Activated naive CD8-positive, alpha-beta T cell treated with anti-CD3 and anti-CD28 coated beads, Interleukin-2, amount 50 U/mL, for 16 hours (primary cell): ENCODE measurements at regions not wholly inside any gene's neighbourhood (a gene's known extent, or its start where the extent isn't known, plus 50 kb on each side); places are given as distances from the start of the nearest gene placed in this dataset.
"Not testable (repeated sequence)": the region's sequence is repeated elsewhere in the genome, so short reads cannot be mapped to it uniquely, and the experiment has no call there.

Experiments
- DNase-seq: peaks from one replicate; pipeline ENCODE4 v3.0.0-alpha.2; 2020; ENCODE audit warnings: low read depth, low spot score

DNA sequence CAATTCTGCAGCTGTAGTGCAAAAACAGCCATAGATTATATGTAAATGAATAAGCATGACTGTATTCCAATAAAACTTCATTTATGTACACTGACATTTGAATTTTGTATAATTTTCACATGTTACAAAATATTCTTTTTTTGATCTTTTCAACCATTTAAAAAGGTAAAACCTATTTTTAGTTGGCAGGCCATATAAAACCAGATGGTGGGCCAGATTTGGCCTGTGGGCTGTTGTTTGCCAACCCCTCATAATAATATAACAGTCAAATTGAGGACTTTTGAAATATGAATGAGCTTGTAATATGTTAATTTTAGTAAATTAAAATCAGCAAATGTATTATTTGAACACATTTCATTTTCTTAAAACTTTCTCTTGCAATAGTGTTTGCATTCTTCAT is 913.4 kb downstream of the TLE1 start:
- DNase-seq = no peak

DNA sequence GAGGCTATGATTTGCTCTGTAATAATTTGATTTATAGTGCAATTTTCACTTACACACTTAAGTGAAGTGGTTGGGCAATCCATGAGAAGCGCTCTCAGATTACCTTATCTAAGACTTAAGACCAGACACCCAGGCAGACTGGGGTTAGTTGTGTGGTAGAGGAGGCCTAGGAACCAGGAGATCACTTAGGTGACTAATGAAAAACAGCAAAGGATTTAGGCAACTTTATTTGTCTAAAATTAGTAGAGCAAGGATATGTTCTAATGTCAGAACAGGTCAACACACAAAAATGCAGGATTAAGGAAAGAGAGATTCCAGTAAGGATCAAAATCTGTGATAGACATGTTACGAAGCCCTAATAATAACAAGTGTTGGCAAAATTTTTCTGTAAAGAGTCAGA is 913.8 kb downstream of the TLE1 start:
- DNase-seq = no peak

DNA sequence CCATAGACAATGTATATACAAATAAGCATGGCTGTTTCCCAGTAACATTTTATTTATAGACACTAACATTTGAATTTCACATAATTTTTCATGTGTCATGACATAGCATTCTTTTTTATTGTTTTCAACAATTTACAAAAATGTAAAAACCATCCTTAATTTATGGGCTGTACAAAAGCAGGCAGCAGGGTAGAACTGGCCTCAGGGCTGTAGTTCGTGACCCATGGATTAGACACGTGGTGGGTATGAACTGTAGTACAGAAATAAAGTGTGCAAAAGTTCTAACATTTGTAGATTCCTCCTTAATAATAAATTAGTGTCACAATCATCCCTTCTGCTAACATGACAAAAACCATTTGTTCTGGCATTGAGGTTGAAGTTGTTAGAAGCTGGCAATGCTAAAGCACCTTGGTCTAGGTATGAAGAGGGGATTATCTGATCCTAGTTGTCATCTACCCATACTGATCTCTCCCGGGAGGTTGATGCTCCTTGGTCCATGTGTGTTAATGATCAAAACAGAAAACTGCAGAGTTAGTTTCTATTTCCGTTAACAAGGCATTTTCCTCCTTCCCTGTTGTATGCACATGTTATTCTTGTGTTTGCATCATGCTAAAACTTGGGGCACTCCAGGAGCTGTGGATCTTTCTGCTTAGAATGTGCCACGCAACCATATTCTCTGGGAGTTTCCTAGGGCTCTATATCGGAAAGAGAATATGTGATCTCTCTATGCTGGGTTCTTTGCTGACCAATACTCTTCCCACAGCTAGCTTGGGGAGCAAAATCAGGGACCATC is 917.6 kb downstream of the TLE1 start:
- no peak for DNase-seq

DNA sequence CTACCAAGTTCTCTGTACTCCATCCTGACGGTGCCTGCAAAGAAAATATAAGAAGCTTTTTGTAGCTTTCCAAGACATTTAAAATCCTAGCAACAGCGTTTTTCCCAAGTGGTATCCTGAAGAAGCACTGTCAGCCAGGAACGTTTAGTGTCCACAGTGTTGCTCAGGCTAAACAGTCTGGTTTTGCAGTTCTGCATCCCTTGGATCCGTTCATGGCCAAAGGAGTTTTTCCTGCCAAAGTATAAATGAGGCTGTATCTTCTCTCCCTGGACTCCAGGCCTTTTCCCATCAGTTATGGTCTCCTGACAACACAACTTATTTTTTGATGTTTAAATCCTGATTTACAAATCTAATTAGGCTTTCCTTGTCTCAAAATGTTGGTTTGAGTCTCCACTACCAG is 925.8 kb downstream of the TLE1 start:
- no peak for DNase-seq

DNA sequence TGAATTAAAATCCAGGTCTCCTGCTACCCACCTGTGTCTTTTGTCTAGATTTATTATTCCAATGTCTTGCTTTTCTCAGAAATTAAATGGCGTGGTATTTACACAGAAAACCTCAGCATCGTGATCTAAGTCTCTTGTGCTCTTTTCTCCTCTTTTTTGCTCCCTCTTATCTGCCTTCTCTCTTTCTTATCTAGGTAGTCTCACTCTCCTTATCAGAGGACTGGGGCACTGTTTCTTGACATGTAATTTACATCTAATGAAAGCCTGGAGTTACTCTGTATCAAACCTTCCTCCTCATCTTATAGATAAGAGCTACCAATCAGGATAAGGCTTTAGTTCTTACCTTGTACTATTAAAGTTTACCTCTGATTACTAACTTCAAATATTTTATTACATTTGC is 933.8 kb downstream of the TLE1 start:
- DNase-seq = no peak

DNA sequence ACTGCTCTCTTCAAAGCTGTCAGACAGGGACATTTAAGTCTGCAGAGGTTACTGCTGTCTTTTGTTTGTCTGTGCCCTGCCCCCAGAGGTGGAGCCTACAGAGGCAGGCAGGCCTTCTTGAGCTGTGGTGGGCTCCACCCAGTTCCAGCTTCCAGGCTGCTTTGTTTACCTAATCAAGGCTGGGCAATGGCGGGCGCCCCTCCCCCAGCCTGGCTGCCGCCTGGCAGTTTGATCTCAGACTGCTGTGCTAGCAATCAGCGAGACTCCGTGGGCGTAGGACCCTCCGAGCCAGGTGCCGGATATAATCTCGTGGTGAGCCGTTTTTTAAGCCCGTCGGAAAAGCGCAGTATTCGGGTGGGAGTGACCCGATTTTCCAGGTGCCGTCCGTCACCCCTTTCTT is 942.3 kb downstream of the TLE1 start:
- not testable (repeated sequence) for DNase-seq

DNA sequence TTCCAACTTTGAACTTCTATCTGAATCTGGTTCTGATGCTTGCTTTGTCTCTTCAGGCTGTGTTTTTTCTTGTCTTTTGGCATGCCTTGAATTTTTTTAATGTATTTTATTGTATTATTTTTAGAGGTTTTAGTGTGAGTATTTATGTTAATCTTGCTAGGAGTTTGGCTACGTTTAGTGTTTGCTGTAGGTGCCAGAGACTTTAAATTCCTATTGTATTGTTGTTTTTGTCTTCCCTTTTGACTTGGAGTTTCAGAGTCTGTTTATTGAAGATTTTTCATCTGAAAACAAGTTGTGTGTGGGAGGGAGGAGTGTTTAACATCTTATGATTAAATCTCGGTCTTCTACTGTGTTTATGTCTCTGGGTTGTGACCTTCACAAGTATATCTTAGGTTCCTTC is 956.8 kb downstream of the TLE1 start:
- DNase-seq = no peak

DNA sequence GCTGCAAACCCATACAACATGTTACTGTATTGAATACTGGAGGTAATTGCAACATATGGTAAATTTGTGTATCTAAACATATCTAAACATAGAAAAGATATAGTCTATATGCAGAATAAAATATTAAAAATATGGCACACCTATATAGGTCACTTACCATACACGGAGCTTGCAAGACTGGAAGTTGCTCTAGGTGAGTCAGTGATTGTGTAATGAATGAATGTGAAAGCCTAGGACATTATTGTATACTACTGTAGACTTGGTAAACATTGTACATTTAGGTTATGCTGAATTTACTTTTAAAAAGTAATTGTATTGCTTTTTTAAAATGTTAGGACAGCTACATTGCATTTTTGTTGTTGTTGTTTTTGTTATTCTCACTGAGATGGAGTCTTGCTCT is 968.8 kb downstream of the TLE1 start:
- no peak for DNase-seq

DNA sequence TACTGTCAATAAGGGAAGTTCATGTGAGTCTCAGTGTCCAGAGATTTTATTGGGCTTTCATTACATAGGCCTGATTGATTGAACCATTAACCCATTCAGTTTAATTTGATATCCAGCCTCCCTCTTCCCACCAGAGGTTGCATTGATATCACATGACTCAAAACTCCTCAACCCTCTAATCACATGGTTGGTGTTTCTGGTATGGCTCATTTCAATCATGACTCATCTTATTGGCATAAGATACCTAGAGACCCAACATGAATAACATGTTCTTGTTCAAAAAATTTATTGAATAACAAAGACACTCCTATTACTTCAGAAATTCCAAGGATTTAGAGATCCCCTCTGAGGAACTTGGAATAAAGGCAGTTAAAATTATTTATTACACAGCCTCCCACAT is 982.2 kb downstream of the TLE1 start:
- no peak for DNase-seq

DNA sequence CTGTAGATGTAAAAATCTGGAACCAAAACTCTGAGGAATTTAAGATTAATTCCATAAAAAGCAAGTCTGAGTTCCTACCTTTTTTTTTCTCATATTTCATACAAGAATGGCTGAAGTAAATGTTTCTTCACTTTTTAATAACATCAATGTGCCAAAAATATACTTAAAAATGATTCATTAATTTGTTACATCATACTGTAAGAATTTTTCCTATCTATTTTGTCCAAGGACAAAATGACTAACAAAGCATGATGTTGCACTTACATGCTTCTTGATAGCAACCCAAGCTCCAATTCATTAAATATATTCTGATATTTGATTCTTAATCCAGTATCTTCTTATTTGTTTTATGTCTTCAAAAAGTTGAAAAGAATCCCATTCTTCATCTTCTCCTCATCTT is 988.3 kb downstream of the TLE1 start:
- DNase-seq = no peak

DNA sequence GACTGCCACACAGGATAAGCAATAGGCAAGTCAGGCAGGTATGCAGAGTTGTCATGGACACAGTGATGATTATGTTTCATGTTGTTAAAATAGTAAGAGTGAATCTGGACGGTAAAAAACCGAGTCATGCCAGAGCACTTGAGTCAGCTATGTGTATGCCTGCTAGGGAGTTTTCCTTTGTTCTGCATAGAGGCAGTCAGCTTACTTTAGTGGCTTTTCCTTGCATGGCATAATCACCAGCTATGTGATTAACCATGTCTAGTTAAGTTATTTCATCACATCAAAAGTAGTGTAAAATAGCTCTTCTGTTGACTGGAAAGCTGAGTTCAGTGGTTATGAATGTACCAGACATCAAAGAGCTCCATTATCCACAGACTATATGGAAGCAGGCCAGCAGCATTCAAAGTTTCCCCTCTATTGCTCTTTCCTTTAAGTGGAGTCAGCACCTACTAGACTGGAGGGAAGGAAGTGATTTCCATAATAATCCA is 989.8 kb downstream of the TLE1 start:
- no peak for DNase-seq

DNA sequence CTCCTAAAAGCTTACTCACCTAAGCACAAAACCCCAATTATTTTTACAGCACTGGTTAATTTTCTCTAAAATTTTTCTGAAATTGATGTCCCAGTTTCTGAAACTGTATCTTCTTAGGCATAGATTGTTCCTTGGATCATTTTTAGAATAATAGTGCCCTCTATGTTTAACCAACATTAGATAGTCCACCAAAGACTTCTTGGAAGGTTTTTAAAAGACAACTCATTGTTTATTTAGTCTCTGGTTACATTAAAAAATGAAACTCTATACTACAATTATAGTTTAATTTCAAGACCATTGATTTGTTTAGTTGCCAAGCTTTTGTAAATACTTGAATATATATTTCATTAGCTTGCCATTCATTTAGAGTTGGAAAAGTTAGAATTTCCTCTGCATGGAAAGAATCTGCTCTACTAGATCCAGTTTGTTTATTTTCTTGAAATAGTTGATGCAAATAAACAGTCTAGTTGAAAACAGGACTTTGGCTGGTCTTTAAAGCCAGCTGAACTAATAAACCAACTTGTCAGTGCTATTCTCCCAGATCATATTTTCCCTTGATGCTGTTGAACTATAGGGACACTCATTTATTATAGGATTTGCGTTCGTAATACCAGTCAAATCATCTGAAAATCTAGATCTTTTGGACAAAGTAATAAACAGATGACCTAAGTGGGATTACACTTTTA is 990.5 kb downstream of the TLE1 start:
- no peak for DNase-seq

DNA sequence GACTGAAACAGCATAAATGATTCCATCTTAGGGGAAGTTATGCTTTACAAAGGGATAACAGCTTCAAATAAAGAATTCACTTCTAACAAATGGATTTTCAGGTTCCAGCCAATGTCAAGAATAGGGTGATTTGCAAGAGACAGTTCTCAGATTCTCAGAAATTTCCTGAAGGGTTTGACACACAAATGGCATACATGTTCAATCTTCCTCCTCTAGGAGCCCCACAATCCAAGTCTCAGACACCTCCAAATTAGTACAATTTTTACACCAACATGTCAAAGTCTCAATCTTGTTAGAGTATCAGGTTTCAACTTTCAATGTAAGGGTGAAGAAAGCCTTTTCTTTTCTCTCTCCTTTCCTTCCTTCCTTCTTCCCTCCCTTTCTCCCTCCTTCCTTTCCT is 996.6 kb downstream of the TLE1 start:
- no peak for DNase-seq

DNA sequence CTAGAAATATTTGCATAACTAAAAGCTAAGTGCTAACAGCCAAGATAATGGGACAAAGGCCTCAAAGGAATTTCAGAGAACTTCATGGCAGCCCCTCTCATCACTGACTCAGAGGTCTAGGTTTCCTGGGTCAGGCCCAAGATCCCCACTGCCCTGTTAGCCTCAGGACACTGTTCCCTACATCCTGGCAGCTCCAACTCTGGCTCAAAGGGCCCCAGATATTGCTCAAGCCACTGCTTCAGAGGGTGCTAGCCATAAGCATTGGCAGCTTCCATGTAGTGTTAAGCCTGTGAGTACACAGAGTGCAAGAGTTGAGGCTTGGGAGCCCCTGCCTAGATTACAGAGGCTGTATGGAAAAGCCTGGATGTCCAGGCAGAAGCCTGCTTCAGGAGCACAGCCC is 998.1 kb downstream of the TLE1 start:
- no peak for DNase-seq

DNA sequence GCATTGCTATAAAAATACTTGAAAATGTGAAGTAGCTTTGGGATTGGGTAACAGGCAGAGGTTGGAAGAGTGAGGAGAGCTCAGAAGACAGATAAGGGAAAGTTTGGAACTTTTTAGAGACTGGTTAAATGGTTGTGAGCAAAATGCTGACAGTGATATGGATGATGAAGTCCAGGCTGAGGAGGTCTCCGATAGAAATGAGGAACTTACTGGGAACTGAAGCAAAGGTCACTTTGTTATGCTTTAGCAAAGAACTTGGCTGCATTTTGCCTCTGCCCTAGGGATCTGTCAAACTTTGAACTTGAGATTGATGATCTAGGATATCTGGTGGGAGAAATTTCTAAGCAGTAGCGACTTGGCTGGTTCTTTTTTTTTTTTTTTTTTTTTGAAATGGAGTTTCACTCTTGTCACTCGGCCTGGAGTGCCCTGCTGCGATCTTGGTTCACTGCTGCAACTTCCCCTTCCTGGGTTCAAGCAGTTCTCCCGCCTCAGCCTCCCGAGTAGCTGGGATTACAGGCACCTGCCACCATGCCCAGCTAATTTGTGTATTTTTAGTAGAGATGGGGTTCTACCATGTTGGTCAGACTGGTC is 998.9 kb downstream of the TLE1 start:
- DNase-seq = no peak

DNA sequence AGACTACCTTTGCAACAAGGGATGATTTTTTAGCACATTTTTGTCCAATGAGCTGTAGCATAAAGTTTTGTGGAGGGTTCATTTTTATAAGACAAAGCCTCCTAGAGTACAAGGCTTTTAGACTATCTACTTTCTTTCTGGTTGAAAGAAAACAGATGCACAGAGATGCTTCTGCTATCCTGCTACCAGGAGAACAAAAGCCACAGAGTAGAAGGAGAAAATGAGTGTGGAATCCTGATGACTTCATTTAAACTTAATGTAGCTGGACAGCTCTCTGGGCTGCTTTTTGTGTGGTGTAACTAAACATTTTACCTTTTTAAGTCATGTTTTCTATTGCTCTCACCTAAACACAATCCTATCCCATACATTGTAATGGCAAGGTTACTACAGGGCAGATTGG is 1009.4 kb downstream of the TLE1 start:
- DNase-seq = no peak

DNA sequence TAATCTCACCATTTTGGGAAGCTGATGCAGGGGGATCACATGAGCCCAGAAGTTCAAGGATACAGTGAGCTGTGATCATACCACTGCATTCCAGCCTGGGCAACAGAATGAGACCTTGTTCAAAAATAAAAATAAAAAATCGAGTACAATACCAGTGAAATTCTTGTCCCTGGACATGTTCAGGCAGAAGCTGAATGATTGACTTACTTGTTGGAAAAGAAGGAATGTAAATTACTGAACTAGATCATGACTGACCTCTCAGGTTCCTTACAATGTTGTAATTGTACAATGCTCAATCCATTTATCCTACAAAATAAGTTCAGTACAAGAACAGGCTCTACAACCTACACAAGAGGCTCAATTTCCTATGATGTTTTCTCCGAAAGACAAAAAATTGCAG is 1010.4 kb downstream of the TLE1 start:
- no peak for DNase-seq

DNA sequence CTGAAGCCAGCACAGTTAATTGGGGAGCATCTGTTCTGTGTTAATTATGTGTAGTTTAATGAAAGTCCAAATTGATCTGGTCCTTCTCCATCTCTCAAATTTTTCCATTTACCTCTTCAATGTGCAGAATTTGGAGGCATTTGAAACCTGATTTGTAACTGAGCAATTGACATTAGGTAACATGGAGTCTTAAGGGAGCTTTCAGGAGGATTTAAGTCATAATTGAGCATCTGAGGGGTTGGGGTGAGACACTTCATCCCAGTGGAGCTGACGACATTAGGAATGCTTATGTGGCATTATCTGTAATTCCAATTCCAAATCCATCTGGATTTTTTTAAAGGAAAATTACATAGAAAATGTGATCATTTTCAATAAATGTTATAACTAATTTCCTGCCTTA is 1015.9 kb downstream of the TLE1 start:
- DNase-seq = no peak

DNA sequence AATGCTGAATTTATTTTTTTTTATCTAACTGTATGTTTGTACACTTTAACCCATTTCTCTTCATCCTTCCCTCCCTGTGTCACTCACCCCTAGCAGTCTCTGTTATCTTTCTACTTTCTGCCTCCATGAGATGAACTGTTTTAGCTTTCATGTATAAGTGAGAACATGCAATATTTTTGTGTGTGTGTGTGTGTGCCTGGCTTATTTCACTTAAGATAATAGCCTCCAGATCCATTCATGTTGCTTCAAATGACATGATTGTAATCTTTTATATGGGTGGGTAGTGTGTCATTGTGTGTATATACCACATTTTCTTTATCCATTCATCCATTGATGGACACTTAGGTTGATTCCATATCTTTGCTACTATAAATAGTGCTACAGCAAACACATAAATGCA is 1023.9 kb downstream of the TLE1 start:
- no peak for DNase-seq

DNA sequence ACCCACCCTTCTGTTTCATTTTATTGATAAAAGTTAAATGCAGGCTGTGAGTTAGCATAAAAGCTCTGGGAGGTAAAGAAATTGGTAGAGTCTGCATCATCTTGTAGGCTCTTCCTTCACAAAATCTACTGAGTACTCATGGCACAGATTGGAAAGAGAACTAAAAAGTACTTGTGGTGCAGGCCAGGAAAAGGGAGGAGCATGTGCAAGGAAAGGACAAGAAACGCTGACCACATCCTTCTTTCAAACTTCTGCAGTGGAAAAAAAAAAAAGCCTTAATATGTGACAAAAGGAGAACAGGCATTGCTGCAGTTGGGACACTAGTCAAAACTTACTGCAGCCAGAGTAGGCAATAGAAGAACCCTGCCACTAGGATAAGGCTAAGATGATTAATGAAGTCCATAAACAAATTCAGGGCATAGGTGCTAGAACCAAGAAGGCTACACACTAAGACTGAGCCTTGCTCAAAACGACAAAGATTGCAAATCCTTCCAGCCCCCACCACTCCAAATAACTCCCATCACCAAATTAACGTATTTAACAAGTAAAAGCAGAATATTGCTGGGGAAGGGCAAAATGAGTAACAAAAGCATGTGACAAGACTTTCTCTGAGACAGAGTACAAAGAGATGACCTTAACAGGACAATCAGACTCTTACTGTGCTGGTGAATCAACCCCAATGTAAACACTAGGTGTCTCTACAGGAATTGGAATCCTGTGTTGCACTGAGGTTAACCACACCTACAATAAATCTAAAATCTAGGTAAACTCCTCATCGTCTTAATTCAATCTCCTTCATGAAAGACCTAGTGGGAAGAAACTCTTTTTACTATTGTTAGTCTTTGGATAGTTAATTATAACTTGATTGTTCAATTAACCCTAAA is 1024.8 kb downstream of the TLE1 start:
- no peak for DNase-seq

DNA sequence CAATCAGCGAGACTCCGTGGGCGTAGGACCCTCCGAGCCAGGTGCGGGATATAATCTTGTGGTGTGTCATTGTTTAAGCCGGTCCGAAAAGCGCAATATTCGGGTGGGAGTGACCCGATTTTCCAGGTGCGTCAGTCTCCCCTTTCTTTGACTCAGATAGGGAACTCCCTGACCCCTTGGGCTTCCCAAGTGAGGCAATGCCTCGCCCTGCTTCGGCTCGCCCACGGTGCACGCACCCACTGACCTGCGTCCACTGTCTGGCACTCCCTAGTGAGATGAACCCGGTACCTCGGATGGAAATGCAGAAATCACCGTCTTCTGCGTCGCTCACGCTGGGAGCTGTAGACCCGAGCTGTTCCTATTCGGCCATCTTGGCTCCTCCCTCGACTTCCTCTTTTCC is 1029.6 kb downstream of the TLE1 start:
- DNase-seq = not testable (repeated sequence)

DNA sequence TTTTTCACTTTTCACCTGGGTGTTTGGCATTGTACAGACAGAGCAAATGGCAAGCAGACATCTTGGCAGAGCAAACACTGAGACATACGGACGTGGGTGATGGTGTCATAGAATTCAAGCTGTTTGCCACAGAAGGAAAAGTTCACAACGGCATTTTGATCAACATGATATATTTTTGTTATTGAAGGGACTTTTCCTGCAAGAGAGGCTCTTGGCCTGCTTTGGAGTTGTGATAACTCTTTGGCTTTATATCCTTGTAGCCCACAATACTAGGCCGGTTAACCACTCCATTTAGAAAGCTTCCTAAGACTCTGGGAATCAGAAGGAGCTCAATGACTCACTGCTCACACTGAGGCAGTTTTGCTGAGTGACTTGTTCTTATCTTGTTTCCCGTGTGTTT is 1038.3 kb downstream of the TLE1 start:
- no peak for DNase-seq
